Activated CD8-positive, alpha-beta memory T cell treated with anti-CD3 and anti-CD28 coated beads, Interleukin-2, amount 50 U/mL, for 24 hours (primary cell): ENCODE measurements at regions not wholly inside any gene's neighbourhood (a gene's known extent, or its start where the extent isn't known, plus 50 kb on each side); places are given as distances from the start of the nearest gene placed in this dataset.
"Not testable (repeated sequence)": the region's sequence is repeated elsewhere in the genome, so short reads cannot be mapped to it uniquely, and the experiment has no call there.

Experiments
- DNase-seq: peaks from one replicate; pipeline ENCODE4 v3.0.0-alpha.2; 2020; ENCODE audit errors: extremely low read depth

GRCh38 chr4:138500869-138501268 lies 258.7 kb upstream of the SLC7A11 start:
- no peak for DNase-seq

GRCh38 chr4:138499627-138500026 lies 257.5 kb upstream of the SLC7A11 start:
- no peak for DNase-seq

GRCh38 chr4:138494931-138495330 lies 252.8 kb upstream of the SLC7A11 start:
- no peak for DNase-seq

- no peak for DNase-seq
Measured at GRCh38 chr4:138494116-138494515, 252.0 kb upstream of the SLC7A11 start.

- no peak for DNase-seq
Measured at GRCh38 chr4:138492176-138492575, 250.0 kb upstream of the SLC7A11 start.

- no peak for DNase-seq
Measured at GRCh38 chr4:138488533-138488932, 246.4 kb upstream of the SLC7A11 start.

- no peak for DNase-seq
Measured at GRCh38 chr4:138487670-138488069, 245.5 kb upstream of the SLC7A11 start.

GRCh38 chr4:138487230-138487629 lies 245.1 kb upstream of the SLC7A11 start:
- DNase-seq, result no peak

GRCh38 chr4:138485498-138485897 lies 243.3 kb upstream of the SLC7A11 start:
- DNase-seq, result no peak

- DNase-seq, result no peak
Measured at GRCh38 chr4:138475116-138475515, 233.0 kb upstream of the SLC7A11 start.

GRCh38 chr4:138473339-138473738 lies 231.2 kb upstream of the SLC7A11 start:
- no peak for DNase-seq

GRCh38 chr4:138460477-138461414 lies 218.6 kb upstream of the SLC7A11 start:
- no peak for DNase-seq

GRCh38 chr4:138458751-138459150 lies 216.6 kb upstream of the SLC7A11 start:
- no peak for DNase-seq

- not testable (repeated sequence) for DNase-seq
Measured at GRCh38 chr4:138456349-138456748, 214.2 kb upstream of the SLC7A11 start.

GRCh38 chr4:138455097-138455496 lies 212.9 kb upstream of the SLC7A11 start:
- DNase-seq, result no peak

- no peak for DNase-seq
Measured at GRCh38 chr4:138452826-138453225, 210.7 kb upstream of the SLC7A11 start.

GRCh38 chr4:138451276-138451663 lies 209.1 kb upstream of the SLC7A11 start:
- DNase-seq, result no peak

- DNase-seq, result no peak
Measured at GRCh38 chr4:138450546-138451275, 208.6 kb upstream of the SLC7A11 start.

GRCh38 chr4:138449938-138450337 lies 207.8 kb upstream of the SLC7A11 start:
- DNase-seq, result no peak

- DNase-seq, result no peak
Measured at GRCh38 chr4:138448169-138448568, 206.0 kb upstream of the SLC7A11 start.

- DNase-seq, result no peak
Measured at GRCh38 chr4:138446456-138446855, 204.3 kb upstream of the SLC7A11 start.

- DNase-seq, result no peak
Measured at GRCh38 chr4:138445098-138445497, 202.9 kb upstream of the SLC7A11 start.

- no peak for DNase-seq
Measured at GRCh38 chr4:138444260-138444659, 202.1 kb upstream of the SLC7A11 start.
